ENCODE measurements at regions not wholly inside any gene's neighbourhood (a gene's known extent, or its start where the extent isn't known, plus 50 kb on each side); places are given as distances from the start of the nearest gene placed in this dataset.
"Not testable (repeated sequence)": the region's sequence is repeated elsewhere in the genome, so short reads cannot be mapped to it uniquely, and the experiment has no call there.

GRCh38 chr21:28126521-28127174, 866.0 kb downstream of the LTN1 start:
- H3K27ac ChIP-seq (ENCODE audit: low read depth, low read length), result no peak overlapping the region
- no peaks in the 10 kb centered on the region for H3K4me1 ChIP-seq (ENCODE audit: control insufficient read depth, insufficient read depth, low read length, unreplicated experiment)
- no peaks in the 10 kb centered on the region for H3K79me2 ChIP-seq (ENCODE audit: control insufficient read depth, insufficient read depth, low read length, unreplicated experiment)
- no peaks in the 10 kb centered on the region for H3K36me3 ChIP-seq (ENCODE audit: insufficient read depth, low read length)
- H3K4me3 ChIP-seq (ENCODE audit: low read depth, low read length), result no peak overlapping the region
- no peaks in the 10 kb centered on the region for H3K27me3 ChIP-seq (ENCODE audit: insufficient read depth, low read length)
- H2AFZ ChIP-seq (ENCODE audit: low read length, unreplicated experiment), result no peak overlapping the region

DNA sequence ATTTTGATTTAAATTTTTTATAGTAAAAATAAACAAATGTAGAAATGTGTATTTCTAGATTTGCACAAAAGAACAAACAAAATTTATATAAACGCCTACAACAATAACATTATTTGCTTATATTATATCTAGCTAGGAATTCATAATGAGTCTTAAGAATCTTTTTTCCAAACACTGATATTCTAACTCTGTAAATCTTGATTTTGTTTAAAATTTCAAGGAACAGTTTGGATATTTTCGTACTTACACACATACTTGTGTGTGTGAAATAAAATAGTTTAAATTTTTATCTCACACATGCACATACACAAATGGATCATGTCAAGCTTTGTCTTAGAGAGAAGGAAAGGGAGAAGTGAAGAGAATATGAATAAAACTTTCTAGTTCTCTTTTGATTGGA, 868.1 kb downstream of the LTN1 start:
- Histone ChIP-seq H3K36me3 (ENCODE audit: insufficient read depth, low read length) (no peaks in the 10 kb centered on the region), H3K79me2 (ENCODE audit: control insufficient read depth, insufficient read depth, low read length, unreplicated experiment) (no peaks in the 10 kb centered on the region), H3K27me3 (ENCODE audit: insufficient read depth, low read length) (no peaks in the 10 kb centered on the region), H3K4me3 (ENCODE audit: low read depth, low read length) (no peak overlapping the region), H2AFZ (ENCODE audit: low read length, unreplicated experiment) (no peak overlapping the region), H3K4me1 (ENCODE audit: control insufficient read depth, insufficient read depth, low read length, unreplicated experiment) (no peaks in the 10 kb centered on the region), H3K27ac (ENCODE audit: low read depth, low read length) (no peak overlapping the region)

DNA sequence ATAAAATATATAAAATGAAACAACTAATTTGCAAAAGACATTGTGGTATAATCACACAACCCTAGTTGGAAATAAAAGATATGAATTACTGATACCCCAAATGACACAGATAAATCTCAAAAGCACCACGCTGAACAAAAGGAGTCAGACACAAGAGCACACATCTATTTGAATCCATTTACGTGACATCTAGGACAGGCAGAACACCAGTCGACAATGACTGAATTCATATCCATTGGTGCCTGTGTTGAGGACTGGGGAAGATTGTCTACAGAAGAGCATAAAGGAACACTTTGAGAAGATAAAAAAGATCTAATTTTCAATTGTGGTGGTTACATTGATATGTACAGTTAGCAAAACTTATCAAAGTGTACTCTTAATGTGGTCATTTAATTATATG, 874.1 kb downstream of the LTN1 start:
- no peak overlapping the region for H2AFZ ChIP-seq (ENCODE audit: low read length, unreplicated experiment)
- no peaks in the 10 kb centered on the region for H3K36me3 ChIP-seq (ENCODE audit: insufficient read depth, low read length)
- no peak overlapping the region for H3K27ac ChIP-seq (ENCODE audit: low read depth, low read length)
- H3K4me3 ChIP-seq (ENCODE audit: low read depth, low read length), result no peak overlapping the region
- no peaks in the 10 kb centered on the region for H3K79me2 ChIP-seq (ENCODE audit: control insufficient read depth, insufficient read depth, low read length, unreplicated experiment)
- H3K27me3 ChIP-seq (ENCODE audit: insufficient read depth, low read length), result no peaks in the 10 kb centered on the region
- H3K4me1 ChIP-seq (ENCODE audit: control insufficient read depth, insufficient read depth, low read length, unreplicated experiment), result no peaks in the 10 kb centered on the region

GRCh38 chr21:28114986-28115385, 877.7 kb downstream of the LTN1 start:
- H2AFZ ChIP-seq (ENCODE audit: low read length, unreplicated experiment); H3K4me1 ChIP-seq (ENCODE audit: control insufficient read depth, insufficient read depth, low read length, unreplicated experiment); H3K79me2 ChIP-seq (ENCODE audit: control insufficient read depth, insufficient read depth, low read length, unreplicated experiment); H3K36me3 ChIP-seq (ENCODE audit: insufficient read depth, low read length); H3K27ac ChIP-seq (ENCODE audit: low read depth, low read length); H3K4me3 ChIP-seq (ENCODE audit: low read depth, low read length); H3K27me3 ChIP-seq (ENCODE audit: insufficient read depth, low read length): not testable (repeated sequence)

GRCh38 chr21:28113718-28114117, 879.0 kb downstream of the LTN1 start:
- Histone ChIP-seq H3K4me1 (ENCODE audit: control insufficient read depth, insufficient read depth, low read length, unreplicated experiment) (peaks cover 8% of the 10 kb centered on the region), H3K79me2 (ENCODE audit: control insufficient read depth, insufficient read depth, low read length, unreplicated experiment) (no peaks in the 10 kb centered on the region), H3K27me3 (ENCODE audit: insufficient read depth, low read length) (no peaks in the 10 kb centered on the region), H3K36me3 (ENCODE audit: insufficient read depth, low read length) (no peaks in the 10 kb centered on the region), H3K4me3 (ENCODE audit: low read depth, low read length) (no peak overlapping the region), H3K27ac (ENCODE audit: low read depth, low read length) (no peak overlapping the region), H2AFZ (ENCODE audit: low read length, unreplicated experiment) (no peak overlapping the region)

- Histone ChIP-seq H3K79me2 (ENCODE audit: control insufficient read depth, insufficient read depth, low read length, unreplicated experiment) (no peaks in the 10 kb centered on the region), H2AFZ (ENCODE audit: low read length, unreplicated experiment) (no peak overlapping the region), H3K4me1 (ENCODE audit: control insufficient read depth, insufficient read depth, low read length, unreplicated experiment) (peaks cover 8% of the 10 kb centered on the region), H3K27ac (ENCODE audit: low read depth, low read length) (no peak overlapping the region), H3K27me3 (ENCODE audit: insufficient read depth, low read length) (no peaks in the 10 kb centered on the region), H3K36me3 (ENCODE audit: insufficient read depth, low read length) (no peaks in the 10 kb centered on the region), H3K4me3 (ENCODE audit: low read depth, low read length) (no peak overlapping the region)
Measured at GRCh38 chr21:28112511-28112910, 880.2 kb downstream of the LTN1 start.

DNA sequence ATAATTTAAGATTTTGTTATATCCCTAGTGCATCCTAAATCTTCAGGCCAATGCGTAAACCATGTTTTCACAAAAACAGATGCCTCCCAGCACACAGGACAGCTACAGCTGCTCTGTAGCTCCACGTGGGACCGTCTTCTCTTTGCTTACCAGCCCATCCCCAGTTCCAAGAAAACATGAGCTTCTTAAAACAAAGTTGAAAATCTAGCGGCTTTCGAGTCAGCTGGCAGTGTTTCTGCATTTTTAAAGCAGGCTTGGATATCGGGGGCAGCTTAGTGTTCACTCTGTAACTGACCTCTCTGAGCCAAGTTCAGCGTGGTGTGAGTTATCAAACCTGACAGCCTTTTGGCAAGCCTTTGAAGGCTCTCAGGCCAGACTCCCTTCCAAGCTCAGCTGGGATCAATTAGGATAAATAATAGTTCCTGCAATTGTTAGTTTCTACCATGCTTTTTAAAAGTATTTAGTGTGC, 881.5 kb downstream of the LTN1 start:
- Histone ChIP-seq H2AFZ (ENCODE audit: low read length, unreplicated experiment) (peak overlapping the region; percentile 97), H3K79me2 (ENCODE audit: control insufficient read depth, insufficient read depth, low read length, unreplicated experiment) (no peaks in the 10 kb centered on the region), H3K27me3 (ENCODE audit: insufficient read depth, low read length) (no peaks in the 10 kb centered on the region), H3K4me1 (ENCODE audit: control insufficient read depth, insufficient read depth, low read length, unreplicated experiment) (peaks cover 8% of the 10 kb centered on the region), H3K4me3 (ENCODE audit: low read depth, low read length) (peak overlapping the region; percentile 80), H3K27ac (ENCODE audit: low read depth, low read length) (no peak overlapping the region), H3K36me3 (ENCODE audit: insufficient read depth, low read length) (no peaks in the 10 kb centered on the region)

- Histone ChIP-seq H3K36me3 (ENCODE audit: insufficient read depth, low read length) (no peaks in the 10 kb centered on the region), H3K4me1 (ENCODE audit: control insufficient read depth, insufficient read depth, low read length, unreplicated experiment) (peaks cover 8% of the 10 kb centered on the region), H3K4me3 (ENCODE audit: low read depth, low read length) (peak overlapping the region; percentile 80), H3K27me3 (ENCODE audit: insufficient read depth, low read length) (no peaks in the 10 kb centered on the region), H2AFZ (ENCODE audit: low read length, unreplicated experiment) (peak overlapping the region; percentile 97), H3K27ac (ENCODE audit: low read depth, low read length) (no peak overlapping the region), H3K79me2 (ENCODE audit: control insufficient read depth, insufficient read depth, low read length, unreplicated experiment) (no peaks in the 10 kb centered on the region)
Measured at GRCh38 chr21:28110716-28111115, 882.0 kb downstream of the LTN1 start.

DNA sequence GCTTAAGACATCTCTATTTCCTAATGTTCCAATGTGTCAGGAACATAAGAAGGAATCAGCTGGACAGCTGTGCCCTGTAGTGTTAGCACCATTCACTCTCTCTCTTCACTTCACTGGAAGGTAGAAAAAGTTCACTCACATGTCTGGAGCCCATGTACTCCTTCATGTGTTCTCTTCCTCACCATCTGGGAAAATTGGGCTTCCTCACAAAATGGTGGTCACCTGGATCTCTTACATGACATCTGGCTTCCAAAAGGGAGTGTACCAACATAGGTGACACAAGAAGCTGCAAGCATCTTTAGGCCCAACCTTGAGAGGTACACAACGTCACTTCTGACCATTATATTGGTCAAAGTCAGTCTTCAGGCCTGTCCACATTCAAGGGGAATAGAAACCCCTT, 882.6 kb downstream of the LTN1 start:
- no peaks in the 10 kb centered on the region for H3K36me3 ChIP-seq (ENCODE audit: insufficient read depth, low read length)

GRCh38 chr21:28106370-28106890, 886.2 kb downstream of the LTN1 start:
- Histone ChIP-seq H3K4me3 (ENCODE audit: low read depth, low read length) (no peak overlapping the region), H2AFZ (ENCODE audit: low read length, unreplicated experiment) (no peak overlapping the region), H3K79me2 (ENCODE audit: control insufficient read depth, insufficient read depth, low read length, unreplicated experiment) (no peaks in the 10 kb centered on the region), H3K36me3 (ENCODE audit: insufficient read depth, low read length) (no peaks in the 10 kb centered on the region), H3K4me1 (ENCODE audit: control insufficient read depth, insufficient read depth, low read length, unreplicated experiment) (peaks cover 8% of the 10 kb centered on the region), H3K27ac (ENCODE audit: low read depth, low read length) (no peak overlapping the region), H3K27me3 (ENCODE audit: insufficient read depth, low read length) (no peaks in the 10 kb centered on the region)

More for the DNA sequence above, 882.6 kb downstream of the LTN1 start:
- Histone ChIP-seq H3K27ac (ENCODE audit: low read depth, low read length) (no peak overlapping the region), H3K4me3 (ENCODE audit: low read depth, low read length) (no peak overlapping the region), H3K27me3 (ENCODE audit: insufficient read depth, low read length) (no peaks in the 10 kb centered on the region), H2AFZ (ENCODE audit: low read length, unreplicated experiment) (no peak overlapping the region), H3K79me2 (ENCODE audit: control insufficient read depth, insufficient read depth, low read length, unreplicated experiment) (no peaks in the 10 kb centered on the region), H3K4me1 (ENCODE audit: control insufficient read depth, insufficient read depth, low read length, unreplicated experiment) (peaks cover 8% of the 10 kb centered on the region)

DNA sequence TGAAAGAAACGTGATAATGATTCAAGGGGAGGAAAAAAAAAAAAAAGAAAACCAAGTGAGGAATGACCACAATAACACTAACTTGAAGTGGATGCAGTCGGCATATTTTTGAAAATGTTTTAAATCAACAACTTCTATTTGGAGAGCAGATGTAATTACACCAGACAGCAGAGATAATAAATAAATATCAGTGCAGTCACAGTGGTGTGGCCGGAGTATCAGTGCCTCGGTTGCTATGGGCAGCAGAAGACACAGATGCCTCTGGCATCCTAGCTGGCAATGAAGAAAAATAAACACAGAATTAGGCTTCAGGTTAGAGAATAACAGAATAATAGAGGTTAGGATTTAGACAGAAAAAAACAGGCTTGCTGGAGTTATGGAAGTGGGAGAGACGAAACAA, 888.3 kb downstream of the LTN1 start:
- H2AFZ ChIP-seq (ENCODE audit: low read length, unreplicated experiment), result peak overlapping the region; percentile 30
- no peak overlapping the region for H3K4me3 ChIP-seq (ENCODE audit: low read depth, low read length)
- no peaks in the 10 kb centered on the region for H3K79me2 ChIP-seq (ENCODE audit: control insufficient read depth, insufficient read depth, low read length, unreplicated experiment)

More for the DNA sequence above, 888.3 kb downstream of the LTN1 start:
- Histone ChIP-seq H3K36me3 (ENCODE audit: insufficient read depth, low read length) (no peaks in the 10 kb centered on the region), H3K4me1 (ENCODE audit: control insufficient read depth, insufficient read depth, low read length, unreplicated experiment) (no peaks in the 10 kb centered on the region), H3K27ac (ENCODE audit: low read depth, low read length) (no peak overlapping the region), H3K27me3 (ENCODE audit: insufficient read depth, low read length) (no peaks in the 10 kb centered on the region)
